Chondrocyte (in vitro differentiated cells): ENCODE measurements at regions not wholly inside any gene's neighbourhood (a gene's known extent, or its start where the extent isn't known, plus 50 kb on each side); places are given as distances from the start of the nearest gene placed in this dataset.

Experiments
- DNase-seq: peaks from one replicate; pipeline ENCODE4 v3.0.0; 2021; ENCODE audit warnings: mixed read lengths, low spot score
- H3K27ac Mint-ChIP-seq: one replicate; pipeline ENCODE4 v1.8.0; 2021; ENCODE audit warnings: mild to moderate bottlenecking, moderate library complexity, mixed read lengths; ENCODE audit not compliant: unreplicated experiment
- H3K27me3 Mint-ChIP-seq: 2 replicates; pipeline ENCODE4 v1.8.0; 2021; ENCODE audit warnings: low read depth, mixed read lengths
- H3K36me3 Mint-ChIP-seq: 2 replicates; pipeline ENCODE4 v1.8.0; 2021; ENCODE audit warnings: low read depth, mixed read lengths
- H3K4me1 Mint-ChIP-seq: 2 replicates; pipeline ENCODE4 v1.8.0; 2021; ENCODE audit warnings: low read depth, mild to moderate bottlenecking, mixed read lengths
- H3K4me3 Mint-ChIP-seq: one replicate; pipeline ENCODE4 v1.8.0; 2021; ENCODE audit warnings: mild to moderate bottlenecking, moderate library complexity, mixed read lengths; ENCODE audit not compliant: unreplicated experiment
- H3K9me3 Mint-ChIP-seq: 2 replicates; pipeline ENCODE4 v1.8.0; 2021; ENCODE audit warnings: low read depth, mixed read lengths
- TF ChIP-seq, protein P1 (sequence below): fragments of 200-600 bp; sonication (generic); IDR thresholded peaks from 2 replicates; pipeline ENCODE4 v1.5.0; 2021; ENCODE audit warnings: antibody characterized with exemption, mild to moderate bottlenecking, moderate library complexity

DNA sequence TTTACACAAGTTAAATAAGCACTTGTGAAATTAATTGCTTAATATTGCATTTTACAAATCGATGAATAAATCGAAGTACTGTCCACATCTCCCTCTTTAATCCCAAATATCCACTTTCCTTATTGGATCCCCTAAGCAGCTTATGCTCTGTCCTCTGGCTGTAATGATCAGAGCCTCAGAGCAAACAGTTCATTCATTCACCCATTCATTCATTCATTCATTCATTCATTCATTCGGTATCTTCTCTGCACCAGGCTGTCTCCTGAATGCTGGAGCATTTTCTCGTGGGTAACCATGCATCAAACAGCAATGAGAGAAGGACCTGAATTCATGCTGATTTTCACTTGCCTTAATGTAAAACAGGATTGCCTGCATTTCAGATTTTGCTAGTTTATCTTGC lies 69.5 kb upstream of the IGSF21 start:
- H3K4me1 Mint-ChIP-seq: no peaks in the 10 kb centered on the region
- no peak overlapping the region for H3K27ac Mint-ChIP-seq
- DNase-seq: no peak
- H3K36me3 Mint-ChIP-seq: no peaks in the 10 kb centered on the region
- no peaks in the 10 kb centered on the region for H3K9me3 Mint-ChIP-seq
- H3K4me3 Mint-ChIP-seq: no peak overlapping the region
- H3K27me3 Mint-ChIP-seq: peaks cover 8% of the 10 kb centered on the region
- TF ChIP-seq, protein P1, sequence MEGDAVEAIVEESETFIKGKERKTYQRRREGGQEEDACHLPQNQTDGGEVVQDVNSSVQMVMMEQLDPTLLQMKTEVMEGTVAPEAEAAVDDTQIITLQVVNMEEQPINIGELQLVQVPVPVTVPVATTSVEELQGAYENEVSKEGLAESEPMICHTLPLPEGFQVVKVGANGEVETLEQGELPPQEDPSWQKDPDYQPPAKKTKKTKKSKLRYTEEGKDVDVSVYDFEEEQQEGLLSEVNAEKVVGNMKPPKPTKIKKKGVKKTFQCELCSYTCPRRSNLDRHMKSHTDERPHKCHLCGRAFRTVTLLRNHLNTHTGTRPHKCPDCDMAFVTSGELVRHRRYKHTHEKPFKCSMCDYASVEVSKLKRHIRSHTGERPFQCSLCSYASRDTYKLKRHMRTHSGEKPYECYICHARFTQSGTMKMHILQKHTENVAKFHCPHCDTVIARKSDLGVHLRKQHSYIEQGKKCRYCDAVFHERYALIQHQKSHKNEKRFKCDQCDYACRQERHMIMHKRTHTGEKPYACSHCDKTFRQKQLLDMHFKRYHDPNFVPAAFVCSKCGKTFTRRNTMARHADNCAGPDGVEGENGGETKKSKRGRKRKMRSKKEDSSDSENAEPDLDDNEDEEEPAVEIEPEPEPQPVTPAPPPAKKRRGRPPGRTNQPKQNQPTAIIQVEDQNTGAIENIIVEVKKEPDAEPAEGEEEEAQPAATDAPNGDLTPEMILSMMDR: no peak

DNA sequence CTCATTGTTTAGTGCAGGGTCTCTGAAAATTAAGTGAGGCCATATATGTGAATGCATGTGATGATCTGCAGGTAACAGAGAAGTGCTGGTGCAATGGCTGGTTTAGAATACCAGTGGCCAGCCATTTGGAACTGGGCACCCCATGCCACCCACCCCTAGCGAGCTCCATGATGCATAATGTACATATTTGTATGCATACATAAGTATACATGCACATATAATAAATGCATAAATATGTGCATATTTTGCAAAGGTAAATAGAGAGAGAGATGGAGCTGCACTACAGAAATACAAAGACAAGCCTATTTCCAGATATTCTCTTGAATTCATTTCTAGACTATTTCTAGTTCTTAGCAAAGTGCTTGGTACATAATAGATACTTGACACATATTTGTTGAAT lies 68.5 kb upstream of the IGSF21 start:
- TF ChIP-seq, protein P1: no peak
- no peaks in the 10 kb centered on the region for H3K36me3 Mint-ChIP-seq
- no peak overlapping the region for H3K27ac Mint-ChIP-seq
- no peak overlapping the region for H3K4me3 Mint-ChIP-seq
- H3K9me3 Mint-ChIP-seq: no peaks in the 10 kb centered on the region
- DNase-seq: no peak
- H3K27me3 Mint-ChIP-seq: peaks cover 6% of the 10 kb centered on the region
- no peaks in the 10 kb centered on the region for H3K4me1 Mint-ChIP-seq

DNA sequence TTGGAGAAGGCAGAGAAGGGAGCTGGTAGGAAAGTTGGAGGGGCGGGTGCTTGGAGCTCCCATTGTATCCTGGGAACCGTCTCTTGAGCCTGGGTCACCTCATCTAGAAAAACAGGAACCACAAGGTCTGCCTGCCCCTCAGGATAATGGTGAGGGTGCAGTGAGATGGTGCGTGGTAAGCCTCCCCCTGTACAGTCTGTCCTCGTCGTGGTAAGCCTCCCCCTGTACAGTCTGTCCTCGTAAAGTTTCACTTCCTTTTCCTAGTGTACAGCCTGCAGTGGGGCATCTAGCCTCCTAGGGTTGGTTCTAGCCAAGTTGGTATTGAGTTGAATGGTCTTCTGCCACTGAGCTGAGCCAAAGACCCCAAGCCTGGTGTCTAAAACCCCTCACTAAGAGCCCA lies 66.5 kb upstream of the IGSF21 start:
- no peak overlapping the region for H3K27ac Mint-ChIP-seq
- no peak overlapping the region for H3K4me3 Mint-ChIP-seq
- H3K9me3 Mint-ChIP-seq: no peaks in the 10 kb centered on the region
- DNase-seq: no peak
- H3K27me3 Mint-ChIP-seq: peaks cover 6% of the 10 kb centered on the region
- TF ChIP-seq, protein P1: no peak
- no peaks in the 10 kb centered on the region for H3K4me1 Mint-ChIP-seq
- H3K36me3 Mint-ChIP-seq: no peaks in the 10 kb centered on the region

- H3K36me3 Mint-ChIP-seq: no peaks in the 10 kb centered on the region
- no peaks in the 10 kb centered on the region for H3K4me1 Mint-ChIP-seq
- H3K9me3 Mint-ChIP-seq: no peaks in the 10 kb centered on the region
- H3K27me3 Mint-ChIP-seq: peaks cover 7% of the 10 kb centered on the region
- H3K4me3 Mint-ChIP-seq: no peak overlapping the region
- no peak overlapping the region for H3K27ac Mint-ChIP-seq
- no peak for DNase-seq
- TF ChIP-seq, protein P1: no peak
Observed at GRCh38 chr1:18041685-18042355, 65.8 kb upstream of the IGSF21 start.

- H3K9me3 Mint-ChIP-seq: peaks cover 2% of the 10 kb centered on the region
- no peaks in the 10 kb centered on the region for H3K4me1 Mint-ChIP-seq
- H3K36me3 Mint-ChIP-seq: no peaks in the 10 kb centered on the region
- no peak overlapping the region for H3K27ac Mint-ChIP-seq
- no peak for DNase-seq
- TF ChIP-seq, protein P1: no peak
- H3K27me3 Mint-ChIP-seq: peaks cover 7% of the 10 kb centered on the region
- H3K4me3 Mint-ChIP-seq: no peak overlapping the region
Observed at GRCh38 chr1:18043871-18044270, 63.7 kb upstream of the IGSF21 start.
